IMR-90 (cell line): ENCODE measurements at regions not wholly inside any gene's neighbourhood (a gene's known extent, or its start where the extent isn't known, plus 50 kb on each side); places are given as distances from the start of the nearest gene placed in this dataset.

Source experiments
- ATAC-seq: fragments of 200-7000 bp; cut with Tn5 transposase; 2 replicates; pipeline ENCODE4 v1.9.1; 2020; ENCODE audit warnings: low read depth, mild to moderate bottlenecking, moderate library complexity
- BruUV-seq: library from RNA; stranded (reverse); fragments of 400-500 nt; replicated peaks from 2 replicates; lab custom pipeline; 2021; lab: Mats Ljungman, UMichigan
- CTCF ChIA-PET: fragments of 300-600 bp; formaldehyde crosslinking; extraction: SDS; loops from one replicate; lab custom pipeline; 2021; ENCODE audit warnings: antibody characterized with exemption; lab: Yijun Ruan, JAX
- POLR2A ChIA-PET: fragments of 300-600 bp; sonication (Branson Sonifier 250); formaldehyde crosslinking; loops from one replicate; lab custom pipeline; 2022; ENCODE audit warnings: antibody characterized with exemption; ENCODE audit not compliant: unreplicated experiment; lab: Charles Lee
- DNase-seq: peaks from one replicate; pipeline ENCODE4 v3.0.0; 2013
- H2AFZ ChIP-seq: replicated peaks from 2 replicates; pipeline ENCODE3; 2013; ENCODE audit warnings: low read length, mild to moderate bottlenecking; ENCODE audit not compliant: poor library complexity
- H2AK5ac ChIP-seq: 2 replicates; pipeline ENCODE4 v1.6.1; 2013; ENCODE audit warnings: low read depth, low read length, inconsistent platforms
- H2AK9ac ChIP-seq: replicated peaks from 2 replicates; pipeline ENCODE3; 2013; ENCODE audit warnings: mild to moderate bottlenecking, low read depth, low read length, moderate library complexity; ENCODE audit not compliant: poor library complexity
- H2BK120ac ChIP-seq: 2 replicates; pipeline ENCODE4 v1.6.1; 2013; ENCODE audit warnings: low read depth, low read length, inconsistent platforms
- H2BK15ac ChIP-seq: 3 replicates; pipeline ENCODE4 v1.6.1; 2013; ENCODE audit warnings: low read depth, low read length, inconsistent platforms
- H2BK20ac ChIP-seq: 2 replicates; pipeline ENCODE4 v1.6.1; 2013; ENCODE audit warnings: low read depth, mild to moderate bottlenecking, inconsistent platforms, low read length, moderate library complexity
- H2BK5ac ChIP-seq: 2 replicates; pipeline ENCODE4 v1.6.1; 2013; ENCODE audit warnings: mild to moderate bottlenecking, low read depth, low read length, inconsistent platforms; ENCODE audit not compliant: poor library complexity, severe bottlenecking
- H3K14ac ChIP-seq: replicated peaks from 2 replicates; pipeline ENCODE4 v1.6.1; 2013; ENCODE audit warnings: low read depth, low read length, inconsistent platforms
- H3K18ac ChIP-seq: 2 replicates; pipeline ENCODE4 v1.6.1; 2013; ENCODE audit warnings: low read depth, low read length, control low read depth
- H3K23ac ChIP-seq: 2 replicates; pipeline ENCODE4 v1.6.1; 2013; ENCODE audit warnings: low read depth, low read length, inconsistent platforms
- H3K27ac ChIP-seq: 2 replicates; pipeline ENCODE4 v1.5.1; 2013; ENCODE audit warnings: mild to moderate bottlenecking, control low read depth, low read length; ENCODE audit not compliant: insufficient read depth
- H3K27me3 ChIP-seq: 2 replicates; pipeline ENCODE4 v1.6.1; 2013; ENCODE audit warnings: low read length; ENCODE audit not compliant: control insufficient read depth, insufficient read depth
- H3K36me3 ChIP-seq: 2 replicates; pipeline ENCODE4 v1.6.1; 2013; ENCODE audit warnings: low read length, mixed read lengths; ENCODE audit not compliant: control insufficient read depth, insufficient read depth
- H3K4ac ChIP-seq: 2 replicates; pipeline ENCODE4 v1.6.1; 2013; ENCODE audit warnings: low read depth, low read length, inconsistent platforms
- H3K4me1 ChIP-seq: 2 replicates; pipeline ENCODE4 v1.6.1; 2013; ENCODE audit warnings: low read length, mixed read lengths; ENCODE audit not compliant: control insufficient read depth, insufficient read depth
- H3K4me2 ChIP-seq: 2 replicates; pipeline ENCODE4 v1.6.1; 2013; ENCODE audit warnings: low read depth, mild to moderate bottlenecking, control low read depth, low read length, moderate library complexity
- H3K4me3 ChIP-seq: 2 replicates; pipeline ENCODE4 v1.5.1; 2013; ENCODE audit warnings: low read depth, mild to moderate bottlenecking, control low read depth, low read length, moderate library complexity; ENCODE audit not compliant: insufficient read depth
- H3K56ac ChIP-seq: 2 replicates; pipeline ENCODE4 v1.6.1; 2013; ENCODE audit warnings: low read length, inconsistent platforms; ENCODE audit not compliant: insufficient read depth; ENCODE audit errors: extremely low read depth
- H3K79me1 ChIP-seq, 2 experiments: 2 replicates each; pipeline ENCODE4 v1.6.1; 2013; ENCODE audit warnings: low read length in 2 of 2, inconsistent platforms in 1 of 2, low read depth in 1 of 2
- H3K9ac ChIP-seq: 2 replicates; pipeline ENCODE4 v1.6.1; 2013; ENCODE audit warnings: low read depth, low read length, control low read depth
- H3K9me1 ChIP-seq: 2 replicates; pipeline ENCODE4 v1.6.1; 2013; ENCODE audit warnings: low read length, inconsistent platforms; ENCODE audit not compliant: insufficient read depth
- H3K9me3 ChIP-seq: 2 replicates; pipeline ENCODE4 v1.6.1; 2013; ENCODE audit warnings: low read length; ENCODE audit not compliant: control insufficient read depth, insufficient read depth
- H4K20me1 ChIP-seq: 2 replicates; pipeline ENCODE4 v1.6.1; 2013; ENCODE audit warnings: low read length, inconsistent platforms; ENCODE audit not compliant: insufficient read depth
- H4K5ac ChIP-seq: 2 replicates; pipeline ENCODE4 v1.6.1; 2013; ENCODE audit warnings: mild to moderate bottlenecking, low read depth, low read length, control low read depth
- H4K8ac ChIP-seq, 2 experiments: 2 replicates each; pipeline ENCODE4 v1.6.1; 2013; ENCODE audit warnings: low read depth in 2 of 2, low read length in 2 of 2, control low read depth in 1 of 2, inconsistent platforms in 1 of 2
- H4K91ac ChIP-seq: 2 replicates; pipeline ENCODE4 v1.6.1; 2013; ENCODE audit warnings: low read depth, low read length, inconsistent platforms; ENCODE audit not compliant: insufficient read depth
- CEBPB ChIP-seq: IDR thresholded peaks from 2 replicates; pipeline ENCODE4 v1.6.1; 2012; ENCODE audit warnings: low read depth, low read length, improper control_type of control experiment
- CHD1 ChIP-seq: IDR thresholded peaks from 2 replicates; pipeline ENCODE4 v1.6.1; 2012; ENCODE audit warnings: low read depth, low read length, improper control_type of control experiment
- FOS ChIP-seq: fragments of 150-350 bp; IDR thresholded peaks from 2 replicates; pipeline ENCODE4 v1.6.1; 2016; ENCODE audit warnings: low read depth, low read length
- MAZ ChIP-seq: IDR thresholded peaks from 2 replicates; pipeline ENCODE4 v1.6.1; 2012; ENCODE audit warnings: low read depth, mild to moderate bottlenecking, low read length, improper control_type of control experiment, moderate library complexity, borderline replicate concordance
- MXI1 ChIP-seq: IDR thresholded peaks from 2 replicates; pipeline ENCODE4 v1.6.1; 2012; ENCODE audit warnings: low read depth, mild to moderate bottlenecking, low read length, moderate library complexity, borderline replicate concordance
- POLR2A ChIP-seq: IDR thresholded peaks from 2 replicates; pipeline ENCODE4 v1.6.1; 2012; ENCODE audit warnings: mild to moderate bottlenecking, low read depth, low read length
- RFX5 ChIP-seq: IDR thresholded peaks from 2 replicates; pipeline ENCODE4 v1.8.0; 2012; ENCODE audit warnings: low read depth, mild to moderate bottlenecking, low read length, moderate library complexity
- SMC3 ChIP-seq: fragments of 150-350 bp; IDR thresholded peaks from 2 replicates; pipeline ENCODE4 v1.6.1; 2016; ENCODE audit warnings: low read depth, mild to moderate bottlenecking, antibody characterized with exemption, low read length, moderate library complexity
- WGBS, 2 experiments: methylation state at CpG; one replicate each; pipeline versions ENCODE4 v1.1.5 to v1.1.7; 2013; ENCODE audit warnings: missing lambda C conversion rate in 2 of 2; ENCODE audit not compliant: insufficient read length in 1 of 2; ENCODE audit errors: extremely low coverage in 2 of 2; 5-methylcytosine and 5-hydroxymethylcytosine counted together
- dilution Hi-C: fragments of 300-500 bp; cut with HindIII; formaldehyde crosslinking; loops from one replicate; pipeline ENCODE4 v1.14.3; 2018; ENCODE audit warnings: low sequenced_read_pairs; ENCODE audit not compliant: unreplicated experiment
- in situ Hi-C: fragments of 300-500 bp; cut with MboI; formaldehyde crosslinking; loops from 3 replicates; pipeline ENCODE4 v1.14.3; 2019; ENCODE audit warnings: low sequenced_read_pairs, inconsistent platforms, mixed read lengths
- intact Hi-C: fragments of 100-400 bp; cut with micrococcal nuclease; formaldehyde crosslinking; loops from 2 replicates; pipeline ENCODE4 v1.10.0; 2022
- TF ChIP-seq, protein P1 (sequence below): fragments of 150-350 bp; IDR thresholded peaks from 2 replicates; pipeline ENCODE4 v1.6.1; 2016; ENCODE audit warnings: low read depth, mild to moderate bottlenecking, low read length, moderate library complexity, borderline replicate concordance
- TF ChIP-seq, protein P2 (sequence below): fragments of 150-350 bp; IDR thresholded peaks from 2 replicates; pipeline ENCODE4 v1.6.1; 2017; ENCODE audit warnings: mild to moderate bottlenecking, antibody characterized with exemption, low read length, low read depth

DNA sequence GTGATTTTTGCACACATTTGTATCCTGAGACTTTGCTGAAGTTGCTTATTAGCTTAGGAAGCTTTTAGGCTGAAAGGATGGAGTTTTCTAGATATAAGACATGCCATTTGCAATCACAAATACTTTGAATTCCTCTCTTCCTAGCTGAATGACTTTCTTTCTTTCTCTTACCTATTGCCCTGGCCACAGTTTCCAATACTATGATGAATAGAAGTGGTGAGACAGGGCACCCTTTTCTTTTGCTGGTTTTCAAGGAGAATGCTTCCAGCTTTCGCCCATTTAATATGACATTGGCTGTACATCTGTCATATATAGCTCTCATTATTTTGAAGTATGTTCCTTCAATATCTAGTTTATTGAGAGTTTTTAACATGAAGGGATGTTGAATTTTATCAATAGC, 409.6 kb upstream of the EPHA7 start:
- no peak overlapping the region for H3K4me3 ChIP-seq
- no peak overlapping the region for H2BK15ac ChIP-seq
- no peaks in the 10 kb centered on the region for H3K79me1 ChIP-seq
- in situ Hi-C loops (no loop called here), dilution Hi-C loops (no loop called here), intact Hi-C loops (no loop called here)
- H3K36me3 ChIP-seq, result no peaks in the 10 kb centered on the region
- no peak overlapping the region for H4K8ac ChIP-seq
- H4K20me1 ChIP-seq, result no peaks in the 10 kb centered on the region
- no peaks in the 10 kb centered on the region for H3K27me3 ChIP-seq
- H2BK20ac ChIP-seq, result no peak overlapping the region
- H3K14ac ChIP-seq, result no peak overlapping the region
- H3K9me1 ChIP-seq, result no peaks in the 10 kb centered on the region
- no peak overlapping the region for H2AK5ac ChIP-seq
- no peak overlapping the region for H3K23ac ChIP-seq
- H3K18ac ChIP-seq, result no peak overlapping the region
- no peaks in the 10 kb centered on the region for H3K9me3 ChIP-seq
- H2BK120ac ChIP-seq, result no peak overlapping the region
- H3K4ac ChIP-seq, result no peak overlapping the region
- no peak overlapping the region for H2AK9ac ChIP-seq
- no peak overlapping the region for H2AFZ ChIP-seq
- H3K4me2 ChIP-seq, result no peak overlapping the region
- DNase-seq (no peak), ATAC-seq (no peak)
- no peak overlapping the region for H3K27ac ChIP-seq
- WGBS, 2 experiments, result no CpG with 5 or more reads among the region's 1 CpG
- TF ChIP-seq, protein P1, sequence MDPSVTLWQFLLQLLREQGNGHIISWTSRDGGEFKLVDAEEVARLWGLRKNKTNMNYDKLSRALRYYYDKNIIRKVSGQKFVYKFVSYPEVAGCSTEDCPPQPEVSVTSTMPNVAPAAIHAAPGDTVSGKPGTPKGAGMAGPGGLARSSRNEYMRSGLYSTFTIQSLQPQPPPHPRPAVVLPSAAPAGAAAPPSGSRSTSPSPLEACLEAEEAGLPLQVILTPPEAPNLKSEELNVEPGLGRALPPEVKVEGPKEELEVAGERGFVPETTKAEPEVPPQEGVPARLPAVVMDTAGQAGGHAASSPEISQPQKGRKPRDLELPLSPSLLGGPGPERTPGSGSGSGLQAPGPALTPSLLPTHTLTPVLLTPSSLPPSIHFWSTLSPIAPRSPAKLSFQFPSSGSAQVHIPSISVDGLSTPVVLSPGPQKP, result no peak
- TF ChIP-seq MAZ (no peak), CHD1 (no peak), MXI1 (no peak), POLR2A (no peak), SMC3 (no peak), FOS (no peak), CEBPB (no peak), RFX5 (no peak)
- TF ChIP-seq, protein P2, sequence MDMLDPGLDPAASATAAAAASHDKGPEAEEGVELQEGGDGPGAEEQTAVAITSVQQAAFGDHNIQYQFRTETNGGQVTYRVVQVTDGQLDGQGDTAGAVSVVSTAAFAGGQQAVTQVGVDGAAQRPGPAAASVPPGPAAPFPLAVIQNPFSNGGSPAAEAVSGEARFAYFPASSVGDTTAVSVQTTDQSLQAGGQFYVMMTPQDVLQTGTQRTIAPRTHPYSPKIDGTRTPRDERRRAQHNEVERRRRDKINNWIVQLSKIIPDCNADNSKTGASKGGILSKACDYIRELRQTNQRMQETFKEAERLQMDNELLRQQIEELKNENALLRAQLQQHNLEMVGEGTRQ, result no peak
- H3K4me1 ChIP-seq, result no peaks in the 10 kb centered on the region
- H4K5ac ChIP-seq, result no peak overlapping the region
- no peak overlapping the region for H2BK5ac ChIP-seq
- BruUV-seq, result no TSS peak
- CTCF ChIA-PET, result no interaction called here
- H3K9ac ChIP-seq, result no peak overlapping the region
- POLR2A ChIA-PET, result no interaction called here
- no peak overlapping the region for H4K91ac ChIP-seq
- no peak overlapping the region for H3K56ac ChIP-seq
